Right lobe of liver (tissue), 6 donors: ENCODE measurements at regions not wholly inside any gene's neighbourhood (a gene's known extent, or its start where the extent isn't known, plus 50 kb on each side); places are given as distances from the start of the nearest gene placed in this dataset.
"Not testable (repeated sequence)": the region's sequence is repeated elsewhere in the genome, so short reads cannot be mapped to it uniquely, and the experiment has no call there.

Experiments
- ATAC-seq, 4 donors: fragments of 200-7000 bp; cut with Tn5 transposase; one replicate each; pipeline ENCODE4 v1.9.1; 2020; ENCODE audit warnings: mild to moderate bottlenecking in 4 of 4, moderate library complexity in 4 of 4
- DNase-seq, 3 donors: peaks; one replicate each; pipeline ENCODE4 v3.0.0-alpha.2; 2020
- H3K27ac ChIP-seq, 3 donors: fragments of 200-600 bp; one replicate each; pipeline ENCODE4 v1.8.0; 2022
- H3K27me3 ChIP-seq, 2 donors: fragments of 200-600 bp; one replicate each; pipeline ENCODE4 v1.8.0; 2022
- H3K36me3 ChIP-seq, 4 donors: fragments of 200-600 bp; sonication (generic) in 1 of 4; one replicate each; pipeline versions ENCODE4 v1.5.1 to v1.8.0; 2017 to 2022; ENCODE audit warnings: control low read depth in 1 of 4
- H3K4me1 ChIP-seq, 4 donors: fragments of 200-600 bp; sonication (generic) in 1 of 4; one replicate each; pipeline versions ENCODE4 v1.5.1 to v1.8.0; 2017 to 2022; ENCODE audit warnings: control low read depth in 1 of 4
- H3K4me3 ChIP-seq, 3 donors: fragments of 200-600 bp; one replicate each; pipeline ENCODE4 v1.8.0; 2022
- H3K9me3 ChIP-seq, 4 donors: fragments of 200-600 bp; sonication (generic) in 1 of 4; one replicate each; pipeline versions ENCODE4 v1.5.1 to v1.8.0; 2017 to 2022; ENCODE audit warnings: control low read depth in 1 of 4
- POLR2A ChIP-seq: fragments of 450-650 bp; IDR thresholded peaks from one replicate; pipeline ENCODE4 v1.6.1; 2017; ENCODE audit warnings: antibody characterized with exemption, mild to moderate bottlenecking
- WGBS: methylation state at CpG from one replicate; pipeline ENCODE4 v1.1.6; 2018; ENCODE audit warnings: low coverage, low lambda C conversion rate; ENCODE audit not compliant: insufficient coverage; ENCODE audit errors: missing lambda C conversion rate; 5-methylcytosine and 5-hydroxymethylcytosine counted together
- intact Hi-C, 2 donors: fragments of 100-400 bp; cut with DNase I; formaldehyde crosslinking; loops; one replicate each; pipeline versions ENCODE4 v1.11.2 to v1.14.1; 2022
- TF ChIP-seq, protein P1 (sequence below), 4 donors: fragments of 200-600 bp in 3 of 4; fragments of 450-650 bp in 1 of 4; IDR thresholded peaks; one replicate each; pipeline versions ENCODE4 v1.5.1 to v1.8.0; 2016 to 2022; ENCODE audit warnings: antibody characterized with exemption in 4 of 4, mild to moderate bottlenecking in 2 of 4
- donor health status: DM: no; HTN: yes; CAD: no.
- donor health status: DM: no; HTN: no; CAD: no.
- donor health status: DM: no; HTN: no; CAD: no.
- donor health status: DM: no; HTN: yes; CAD: no.
- donor health status: DM: no; HTN: yes; CAD: no.

DNA sequence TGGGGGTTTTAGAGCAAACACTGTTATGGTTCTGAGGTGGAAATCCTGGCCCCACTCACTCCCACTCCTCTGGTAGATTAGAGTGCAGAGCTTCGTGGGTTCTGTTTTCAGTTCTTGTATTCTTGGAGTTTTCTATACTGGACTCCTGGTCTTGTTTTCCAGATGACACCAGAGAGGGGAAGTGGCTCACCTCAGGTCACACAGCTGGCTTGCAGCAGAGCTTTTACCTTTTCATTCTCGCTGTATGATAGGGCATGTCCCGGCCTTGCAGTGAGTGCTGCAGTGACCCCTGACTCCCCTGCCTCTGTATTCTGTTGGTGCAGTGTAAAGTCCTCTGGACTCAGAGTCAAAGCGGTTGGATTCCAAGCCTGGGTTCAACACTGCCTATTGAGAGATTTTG is 148.9 kb upstream of the MEX3C start:
- Histone ChIP-seq H3K36me3 (no peaks in the 10 kb centered on the region), H3K9me3 (no peaks in the 10 kb centered on the region), H3K4me3 (no peak overlapping the region), H3K4me1 (peaks cover 0 to 12% (median 5%) of the 10 kb centered on the region in 4 donors), H3K27ac (no peak overlapping the region), H3K27me3 (no peaks in the 10 kb centered on the region)
- intact Hi-C loops = no loop called here
- WGBS = 77% methylated on average over 3 of the region's 4 CpGs
- ATAC-seq (no peak), DNase-seq (no peak)
- no peak for TF ChIP-seq POLR2A
- TF ChIP-seq, protein P1, sequence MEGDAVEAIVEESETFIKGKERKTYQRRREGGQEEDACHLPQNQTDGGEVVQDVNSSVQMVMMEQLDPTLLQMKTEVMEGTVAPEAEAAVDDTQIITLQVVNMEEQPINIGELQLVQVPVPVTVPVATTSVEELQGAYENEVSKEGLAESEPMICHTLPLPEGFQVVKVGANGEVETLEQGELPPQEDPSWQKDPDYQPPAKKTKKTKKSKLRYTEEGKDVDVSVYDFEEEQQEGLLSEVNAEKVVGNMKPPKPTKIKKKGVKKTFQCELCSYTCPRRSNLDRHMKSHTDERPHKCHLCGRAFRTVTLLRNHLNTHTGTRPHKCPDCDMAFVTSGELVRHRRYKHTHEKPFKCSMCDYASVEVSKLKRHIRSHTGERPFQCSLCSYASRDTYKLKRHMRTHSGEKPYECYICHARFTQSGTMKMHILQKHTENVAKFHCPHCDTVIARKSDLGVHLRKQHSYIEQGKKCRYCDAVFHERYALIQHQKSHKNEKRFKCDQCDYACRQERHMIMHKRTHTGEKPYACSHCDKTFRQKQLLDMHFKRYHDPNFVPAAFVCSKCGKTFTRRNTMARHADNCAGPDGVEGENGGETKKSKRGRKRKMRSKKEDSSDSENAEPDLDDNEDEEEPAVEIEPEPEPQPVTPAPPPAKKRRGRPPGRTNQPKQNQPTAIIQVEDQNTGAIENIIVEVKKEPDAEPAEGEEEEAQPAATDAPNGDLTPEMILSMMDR (IDR thresholded peaks at IDR 0.05) = no peak

DNA sequence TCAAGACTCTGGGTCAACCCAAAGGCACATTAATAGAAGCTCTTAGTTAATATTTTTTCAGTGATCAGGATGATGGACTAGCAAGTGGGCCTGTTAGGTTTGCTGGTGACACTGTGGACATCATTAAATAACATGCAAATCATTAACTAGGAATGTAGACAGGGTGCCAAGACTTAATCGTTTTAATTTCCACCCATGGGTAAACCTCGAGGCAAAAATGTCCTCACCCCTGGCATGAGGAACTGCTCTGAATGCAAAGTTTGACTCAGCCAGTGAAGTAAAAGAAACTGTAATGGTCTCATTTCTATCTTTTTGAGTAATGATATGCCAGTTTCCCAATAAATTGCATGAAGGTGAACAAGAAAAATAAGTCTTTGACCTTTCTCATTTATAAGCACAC is 152.6 kb upstream of the MEX3C start:
- ATAC-seq = peak; percentile 81 to 98 (median 88)
- H3K27me3 ChIP-seq = no peaks in the 10 kb centered on the region
- H3K36me3 ChIP-seq = no peaks in the 10 kb centered on the region
- H3K27ac ChIP-seq = no peak overlapping the region
- peaks cover 0 to 12% (median 5%) of the 10 kb centered on the region in 4 donors for H3K4me1 ChIP-seq
- intact Hi-C loops = no loop called here
- 20% methylated on average over 2 of the region's 2 CpGs for WGBS
- DNase-seq = no peak
- TF ChIP-seq POLR2A = no peak
- TF ChIP-seq, protein P1 (IDR thresholded peaks at IDR 0.05) = no peak
- no peak overlapping the region for H3K4me3 ChIP-seq
- no peaks in the 10 kb centered on the region for H3K9me3 ChIP-seq

DNA sequence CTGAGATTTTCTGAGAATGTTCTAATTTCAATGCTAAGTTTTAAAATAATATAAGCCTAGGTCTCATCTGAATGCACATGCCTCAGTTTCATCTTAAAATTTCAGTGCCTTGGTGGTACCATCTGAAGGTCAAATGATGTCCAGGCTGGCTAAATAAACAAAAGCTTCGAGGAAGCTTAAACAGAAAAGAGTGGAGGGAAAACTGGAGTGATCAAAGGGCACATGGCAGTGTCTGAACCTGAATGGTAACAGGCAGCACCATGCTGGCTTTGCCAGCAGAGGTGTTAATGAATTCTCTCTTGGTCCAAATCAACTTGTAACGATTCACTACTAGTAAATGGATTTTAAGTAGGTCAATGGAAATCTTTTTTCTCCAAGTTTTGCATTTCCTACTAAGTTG is 158.4 kb upstream of the MEX3C start:
- intact Hi-C loops = no loop called here
- no peak for DNase-seq
- Histone ChIP-seq H3K4me3 (no peak overlapping the region), H3K4me1 (no peaks in the 10 kb centered on the region), H3K27me3 (no peaks in the 10 kb centered on the region), H3K27ac (no peak overlapping the region), H3K36me3 (no peaks in the 10 kb centered on the region), H3K9me3 (no peaks in the 10 kb centered on the region)
- TF ChIP-seq POLR2A = no peak
- TF ChIP-seq, protein P1 (IDR thresholded peaks at IDR 0.05) = no peak
- no peak for ATAC-seq
- 24% methylated on average over 2 of the region's 2 CpGs for WGBS

DNA sequence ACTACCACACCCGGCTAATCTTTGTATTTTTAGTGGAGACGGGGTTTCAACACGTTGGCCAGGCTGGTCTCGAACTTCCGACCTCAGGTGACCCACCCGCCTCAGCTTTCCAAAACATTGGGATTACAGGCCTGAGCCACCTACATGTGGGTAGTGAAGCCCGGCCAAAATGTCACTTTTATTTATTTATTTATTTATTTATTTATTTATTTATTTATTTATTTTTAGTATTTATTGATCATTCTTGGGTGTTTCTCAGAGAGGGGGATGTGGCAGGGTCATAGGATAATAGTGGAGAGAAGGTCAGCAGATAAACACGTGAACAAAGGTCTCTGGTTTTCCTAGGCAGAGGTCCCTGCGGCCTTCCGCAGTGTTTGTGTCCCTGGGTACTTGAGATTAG is 162.8 kb upstream of the MEX3C start:
- ATAC-seq, H3K4me1 ChIP-seq, H3K9me3 ChIP-seq, H3K4me3 ChIP-seq, DNase-seq, H3K27ac ChIP-seq, H3K36me3 ChIP-seq, intact Hi-C loops, H3K27me3 ChIP-seq: not testable (repeated sequence)
- WGBS = 60% methylated on average over 6 of the region's 10 CpGs

DNA sequence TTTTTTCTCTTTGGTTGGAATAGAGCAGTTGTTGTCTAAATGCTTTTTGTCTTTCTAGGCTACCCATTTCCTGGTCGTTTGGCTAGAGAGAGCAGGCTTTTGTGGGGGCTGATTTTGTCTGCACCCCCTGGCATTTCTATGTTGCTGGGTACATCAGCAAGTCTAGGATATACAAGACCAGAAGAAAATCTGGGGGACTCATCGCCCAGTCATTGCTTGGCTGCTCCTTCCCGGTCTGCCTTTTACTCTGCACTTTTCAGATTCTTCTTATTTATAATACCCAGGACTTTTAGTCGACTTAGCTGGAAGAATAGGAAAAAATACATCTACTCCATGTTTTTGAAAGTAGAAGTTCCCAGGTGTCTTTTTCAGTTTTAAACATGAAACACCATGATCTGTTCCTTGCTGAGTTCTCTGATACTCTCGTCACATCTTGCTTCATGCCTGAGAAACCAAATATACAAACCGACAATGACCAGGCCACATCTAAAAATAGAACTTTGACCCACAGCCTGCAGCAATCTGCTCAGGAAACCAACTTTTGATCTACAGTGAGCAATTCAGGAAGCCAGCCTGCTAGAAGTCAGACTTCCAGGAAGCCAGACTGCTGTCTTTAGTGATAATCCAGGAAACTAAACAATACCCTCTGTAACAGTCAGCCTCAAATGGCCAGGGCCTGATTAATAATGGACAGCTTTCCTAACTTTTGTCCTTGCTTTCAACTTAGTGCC is 163.8 kb upstream of the MEX3C start:
- peaks cover 0 to 8% (median 0%) of the 10 kb centered on the region in 4 donors for H3K4me1 ChIP-seq
- H3K4me3 ChIP-seq = no peak overlapping the region
- intact Hi-C loops = no loop called here
- H3K9me3 ChIP-seq = no peaks in the 10 kb centered on the region
- peak; percentile 78 to 98 (median 94) for ATAC-seq
- WGBS = 42% methylated on average over 6 of the region's 6 CpGs
- H3K27me3 ChIP-seq = no peaks in the 10 kb centered on the region
- no peak overlapping the region for H3K27ac ChIP-seq
- no peak for TF ChIP-seq POLR2A
- TF ChIP-seq, protein P1 (IDR thresholded peaks at IDR 0.05) = no peak
- no peaks in the 10 kb centered on the region for H3K36me3 ChIP-seq
- DNase-seq = no peak
